Epidermal melanocyte (primary cell): ENCODE measurements at regions not wholly inside any gene's neighbourhood (a gene's known extent, or its start where the extent isn't known, plus 50 kb on each side); places are given as distances from the start of the nearest gene placed in this dataset.
"Not testable (repeated sequence)": the region's sequence is repeated elsewhere in the genome, so short reads cannot be mapped to it uniquely, and the experiment has no call there.

Source experiments
- DNase-seq: peaks from one replicate; pipeline ENCODE4 v3.0.0; 2011; ENCODE audit warnings: low spot score; ENCODE audit not compliant: insufficient read length

DNA sequence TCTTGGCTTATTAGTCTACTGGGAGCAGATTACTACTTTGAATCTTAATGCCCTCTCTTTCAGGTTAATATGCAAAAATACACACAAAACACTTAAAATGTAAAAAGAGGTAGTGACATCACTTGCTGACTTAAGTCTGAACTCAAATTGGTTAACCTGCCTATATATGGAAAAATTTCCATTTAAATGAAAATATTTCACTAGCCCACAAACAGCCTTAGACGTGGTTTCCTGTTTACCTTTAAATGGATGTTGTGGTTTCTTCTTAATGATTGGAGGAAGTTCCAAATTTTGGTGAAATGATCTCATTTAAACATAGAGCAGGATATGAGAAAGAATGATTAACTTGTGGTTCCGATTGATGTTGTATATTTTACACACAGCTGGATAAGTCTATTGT lies 553.7 kb downstream of the CD109 start:
- DNase-seq, result no peak

DNA sequence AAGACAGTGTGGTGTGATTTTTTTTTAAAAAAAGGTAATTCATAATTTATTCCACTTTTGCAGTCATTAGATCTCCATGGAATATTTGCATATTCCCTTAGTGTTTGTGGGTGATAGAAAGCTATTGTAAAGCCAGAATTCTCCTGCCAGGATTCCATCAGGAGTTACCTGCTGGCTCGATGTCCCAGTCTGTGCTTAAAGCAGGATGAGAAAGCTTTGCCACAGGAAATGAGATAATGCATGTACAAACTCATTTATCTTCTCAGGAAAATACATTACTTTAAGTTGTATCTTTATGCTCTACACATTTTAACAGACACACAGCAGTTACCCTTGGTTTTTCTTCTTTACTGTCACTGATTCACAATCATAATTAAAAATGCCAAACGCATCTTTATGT lies 553.0 kb downstream of the CD109 start:
- no peak for DNase-seq

DNA sequence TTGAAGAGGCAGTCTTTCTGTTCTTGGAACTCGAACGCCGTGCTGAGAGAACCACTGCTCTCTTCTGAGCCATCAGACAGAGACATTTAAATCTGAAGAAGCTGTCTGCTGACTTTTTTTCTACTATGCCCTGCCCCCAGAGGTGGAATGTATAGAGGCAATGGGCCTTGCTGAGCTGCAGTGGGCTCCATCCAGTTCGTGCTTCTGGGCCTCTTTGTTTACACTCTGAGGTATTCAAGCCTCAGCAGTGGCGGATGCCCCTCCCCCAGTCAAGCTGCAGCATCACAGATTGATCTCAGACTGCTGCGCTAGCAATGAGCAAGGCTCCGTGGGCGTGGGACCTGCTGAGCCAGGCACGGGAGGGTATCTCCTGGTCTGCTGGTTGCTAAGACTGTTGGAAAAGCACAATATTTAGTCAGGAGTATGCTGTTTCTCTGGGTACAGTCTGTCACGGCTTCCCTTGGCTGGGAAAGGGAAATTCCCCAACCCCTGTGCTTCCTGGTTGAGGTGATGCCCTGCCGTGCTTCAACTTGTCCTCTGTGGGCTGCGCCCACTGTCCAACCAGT lies 526.8 kb downstream of the CD109 start:
- no peak for DNase-seq

DNA sequence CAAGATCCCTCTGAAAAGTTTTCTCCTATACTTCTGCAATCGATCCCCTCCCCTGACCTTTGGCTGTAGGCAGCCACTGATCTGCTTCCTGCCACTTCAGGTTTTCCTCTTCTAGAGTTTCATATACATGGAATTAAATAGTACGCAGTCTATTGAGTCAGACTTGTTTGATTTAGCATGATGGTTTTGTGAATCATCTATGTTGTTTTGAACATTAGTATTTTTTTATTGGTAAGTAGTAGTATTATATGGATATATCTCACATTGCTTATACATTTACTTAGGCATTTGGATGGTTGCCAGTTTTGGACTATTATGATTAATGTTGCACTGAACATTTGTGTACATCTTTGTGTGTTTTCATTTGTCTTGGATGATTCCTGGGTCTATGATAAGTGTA lies 518.0 kb downstream of the CD109 start:
- DNase-seq, result no peak

DNA sequence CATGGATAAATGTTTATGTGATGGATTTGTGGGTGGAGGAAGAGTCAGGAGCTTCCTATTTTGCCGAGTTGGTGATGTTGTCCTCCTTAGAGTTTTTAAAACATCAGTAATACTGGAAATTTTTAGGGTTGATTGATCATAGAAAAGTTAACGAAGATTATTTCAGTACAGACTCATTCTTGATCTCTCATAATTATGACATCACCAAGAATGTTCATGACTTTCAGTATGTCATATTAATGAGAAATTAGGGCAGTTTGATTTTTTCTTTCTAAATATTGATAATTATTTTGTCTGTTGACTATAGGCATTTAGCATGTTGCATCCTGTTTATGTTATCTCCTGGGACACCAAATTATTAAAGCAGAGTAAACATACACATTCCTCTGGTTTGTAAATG lies 512.2 kb downstream of the CD109 start:
- no peak for DNase-seq

DNA sequence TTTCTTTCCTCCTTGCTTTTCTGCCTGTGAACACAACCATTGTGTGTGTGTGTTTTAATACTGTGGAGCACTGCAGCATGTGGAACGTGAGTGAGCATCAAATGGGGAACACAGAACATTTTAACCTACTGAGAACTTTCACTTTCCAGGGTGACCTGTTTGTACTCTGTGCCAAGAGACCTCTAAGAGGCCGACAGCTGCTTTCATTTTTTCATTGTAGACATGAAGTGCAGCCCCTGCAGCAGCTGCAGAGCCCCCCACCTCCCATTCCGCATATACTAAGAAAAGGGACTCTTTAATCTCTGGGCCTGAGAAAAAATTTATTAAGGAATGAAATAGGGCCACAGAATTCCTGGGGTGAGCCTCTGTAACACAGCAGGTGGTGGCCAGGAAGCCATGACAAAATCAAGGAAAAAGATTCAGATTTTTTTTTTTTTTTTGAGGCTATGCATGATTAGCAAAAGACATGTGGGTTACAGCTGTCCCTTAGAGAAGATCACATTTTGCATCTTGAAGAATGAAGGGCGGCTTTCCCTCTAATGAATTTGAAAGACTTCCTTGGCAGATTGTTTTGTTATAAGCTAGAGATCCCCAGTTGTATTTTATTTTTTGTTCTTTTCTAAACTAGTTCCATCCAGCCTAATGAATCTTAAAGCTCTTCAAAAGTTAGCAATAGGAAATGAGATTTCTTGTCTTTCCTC lies 503.4 kb downstream of the CD109 start:
- DNase-seq, result no peak

DNA sequence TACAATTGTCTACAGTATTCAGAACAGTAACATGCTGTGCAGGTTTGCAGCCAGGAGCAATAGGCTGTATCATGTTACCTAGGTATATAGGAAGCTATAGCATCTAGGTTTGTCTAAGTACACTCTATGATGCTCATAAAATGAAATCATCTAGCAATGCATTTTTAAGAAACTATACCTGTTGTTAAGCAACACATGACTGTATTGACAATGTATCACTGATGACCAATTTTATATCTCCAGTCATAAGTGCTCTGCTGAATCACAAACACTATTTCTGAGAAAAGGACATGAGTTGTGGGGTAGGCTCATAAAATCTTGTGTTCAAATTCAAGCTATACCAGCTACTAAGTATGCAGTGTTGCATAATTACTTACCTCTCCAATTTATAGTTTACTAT lies 501.3 kb downstream of the CD109 start:
- DNase-seq, result no peak

DNA sequence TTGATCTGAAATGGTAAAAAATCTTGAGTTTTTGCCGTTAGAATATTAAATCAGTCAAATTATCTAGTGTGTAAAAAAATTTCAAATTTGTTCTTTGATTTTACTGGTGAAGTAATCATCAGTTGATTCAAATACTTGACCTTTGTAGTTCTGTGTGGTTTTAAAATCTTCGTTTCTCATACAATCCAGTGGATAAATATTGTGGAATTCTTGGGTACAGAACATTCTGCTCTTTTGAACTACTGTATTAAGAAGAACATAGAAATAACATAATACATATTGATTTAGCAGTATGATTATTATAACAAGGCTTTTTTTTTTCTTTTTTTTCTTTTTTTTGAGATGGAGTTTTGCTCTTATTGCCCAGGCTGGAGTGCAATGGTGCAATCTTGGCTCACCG lies 491.8 kb downstream of the CD109 start:
- DNase-seq, result no peak

DNA sequence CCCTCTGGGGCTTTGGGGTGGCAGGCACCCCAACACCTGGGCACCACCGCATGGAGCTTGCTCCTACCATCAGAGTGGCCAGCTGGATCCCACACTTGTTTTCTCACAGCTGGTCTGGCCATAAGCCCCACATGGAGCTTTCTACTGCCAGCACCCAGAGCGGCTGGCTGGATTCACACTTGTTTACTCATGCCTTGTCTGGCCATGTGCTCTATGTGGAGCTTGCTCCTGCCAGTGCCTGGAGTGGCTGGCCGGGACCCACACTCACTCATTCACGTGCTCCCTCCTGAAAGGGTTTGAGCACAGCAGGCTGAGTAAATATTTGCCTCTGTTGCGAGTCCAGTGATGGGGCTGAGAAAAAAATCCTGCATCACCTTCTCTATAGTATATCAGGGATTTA lies 487.0 kb downstream of the CD109 start:
- DNase-seq, result no peak

DNA sequence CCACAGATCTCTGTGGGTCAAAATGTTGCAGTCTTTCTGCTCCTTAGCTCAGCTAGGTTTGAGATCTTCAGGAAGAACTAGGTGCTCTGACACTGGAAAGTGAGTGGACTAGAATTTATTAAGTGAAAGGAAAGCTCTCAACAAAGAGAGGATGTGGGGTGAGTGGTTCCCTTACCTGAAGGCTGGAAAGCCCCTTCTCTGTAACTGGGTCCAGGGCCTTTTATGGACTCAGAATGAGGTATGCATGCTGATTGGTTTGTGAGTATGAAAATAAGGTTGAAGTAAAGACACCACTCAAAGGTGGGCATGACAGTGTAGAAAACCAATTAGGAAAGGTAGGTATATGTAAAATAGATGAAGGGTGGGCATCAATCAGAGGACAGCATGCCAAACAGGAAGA lies 485.5 kb downstream of the CD109 start:
- DNase-seq, result no peak

DNA sequence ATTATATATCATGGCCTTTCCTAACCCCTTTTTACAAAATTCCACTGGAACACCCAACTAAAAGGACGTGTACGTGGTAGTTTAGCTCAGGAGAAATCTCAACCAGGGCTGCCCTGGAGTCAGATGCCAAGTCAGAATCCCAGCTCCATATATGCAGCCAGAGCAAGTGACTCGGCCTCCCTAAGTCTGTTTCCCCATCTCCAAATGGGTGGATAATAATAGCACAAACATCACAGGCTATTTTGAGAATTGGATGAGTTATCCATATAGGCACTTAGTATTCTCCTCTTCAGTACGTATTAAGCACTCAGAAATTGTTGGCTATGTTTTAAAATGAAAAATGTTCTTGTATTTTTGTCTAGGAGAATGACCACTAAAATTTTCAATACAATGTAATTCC lies 481.5 kb downstream of the CD109 start:
- no peak for DNase-seq

DNA sequence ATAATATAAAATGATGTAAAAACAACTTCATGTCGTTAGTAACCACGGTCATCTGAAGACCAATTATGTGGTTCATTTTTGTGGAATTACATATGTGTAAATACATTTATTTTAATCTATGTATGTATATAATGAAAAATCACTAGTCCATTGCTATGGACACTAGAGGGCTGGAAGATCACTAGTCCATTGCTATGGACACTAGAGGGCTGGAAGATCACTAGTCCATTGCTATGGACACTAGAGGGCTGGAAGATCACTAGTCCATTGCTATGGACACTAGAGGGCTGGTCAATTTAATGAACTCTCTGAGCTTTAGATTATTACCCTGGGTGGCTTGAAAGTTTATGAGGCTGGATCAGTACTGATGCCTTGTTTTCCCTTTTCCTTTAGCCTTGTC lies 474.5 kb downstream of the CD109 start:
- not testable (repeated sequence) for DNase-seq

DNA sequence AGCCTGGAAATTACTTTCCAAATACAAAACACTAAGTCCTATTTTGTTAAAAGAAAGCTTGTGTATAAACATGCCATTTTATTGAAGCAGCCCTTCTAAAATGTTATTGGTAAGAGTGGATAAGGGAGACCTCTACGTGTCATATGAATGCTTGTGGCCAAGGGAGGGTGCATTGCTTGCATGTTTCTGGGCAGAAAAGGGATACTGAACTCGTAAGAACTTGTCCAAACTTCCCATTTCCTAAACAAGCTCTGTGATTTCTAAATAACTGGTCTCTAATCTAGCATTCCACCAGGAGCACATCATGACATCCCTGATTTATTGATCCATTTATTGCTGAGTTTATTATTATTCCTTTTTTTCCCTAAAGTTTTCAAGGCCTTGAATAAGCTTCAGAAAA lies 474.1 kb downstream of the CD109 start:
- no peak for DNase-seq

DNA sequence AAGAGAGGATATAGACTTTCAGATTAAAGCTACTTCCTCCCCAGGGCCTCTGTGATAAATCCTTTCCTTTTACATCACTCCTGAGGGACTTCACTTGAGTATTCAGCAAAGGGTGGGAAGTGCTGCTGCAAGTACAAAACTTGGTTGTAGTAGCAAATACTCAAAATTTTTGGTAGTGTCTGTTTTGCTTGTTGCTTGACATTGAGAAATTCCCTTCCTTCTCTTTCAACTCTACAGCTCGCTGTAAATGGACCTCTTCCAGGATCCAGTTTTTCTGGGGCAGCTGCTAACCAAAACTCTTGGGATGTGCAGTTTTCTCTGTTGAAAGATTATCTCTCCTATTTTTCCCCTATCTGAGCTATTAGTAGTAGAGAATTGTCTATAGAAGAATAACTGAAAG lies 472.0 kb downstream of the CD109 start:
- no peak for DNase-seq

DNA sequence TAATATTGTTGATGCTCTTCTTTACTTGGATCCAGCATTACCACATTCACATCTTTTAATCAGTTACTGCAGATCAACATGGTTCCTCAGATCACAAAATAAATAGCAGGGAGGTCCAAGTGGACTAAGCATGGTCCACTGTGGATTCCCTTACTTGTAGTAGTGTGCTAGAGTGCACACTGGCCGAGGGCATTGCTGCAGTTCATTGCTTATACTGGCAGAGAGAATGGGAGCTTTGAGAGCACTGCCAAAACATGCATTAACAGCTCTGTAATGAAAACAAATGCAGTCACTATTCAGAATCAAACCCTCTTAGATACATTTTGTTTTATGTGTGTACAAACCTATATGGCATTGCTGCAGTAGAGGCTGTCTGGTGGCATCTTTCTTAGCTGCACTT lies 471.5 kb downstream of the CD109 start:
- DNase-seq, result no peak

DNA sequence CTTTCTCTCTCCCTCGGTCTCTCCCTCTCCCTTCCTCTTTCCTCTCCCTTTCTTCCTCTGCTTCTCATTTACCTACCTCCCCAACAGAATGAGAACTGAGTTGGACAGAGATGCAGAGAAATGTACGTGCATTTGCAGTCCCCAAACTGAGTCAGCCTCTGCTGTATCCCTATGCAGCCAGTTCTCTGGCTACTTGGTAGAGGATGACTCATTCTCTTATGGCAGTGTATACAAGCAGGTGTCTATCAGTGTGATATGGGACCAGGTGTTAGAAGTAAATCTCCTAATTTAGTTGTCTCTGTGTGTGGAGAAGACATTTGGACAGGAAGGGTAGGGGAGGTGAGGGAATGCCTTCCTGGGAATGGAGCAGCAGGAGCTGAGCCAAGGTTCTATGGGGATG lies 470.8 kb downstream of the CD109 start:
- no peak for DNase-seq

DNA sequence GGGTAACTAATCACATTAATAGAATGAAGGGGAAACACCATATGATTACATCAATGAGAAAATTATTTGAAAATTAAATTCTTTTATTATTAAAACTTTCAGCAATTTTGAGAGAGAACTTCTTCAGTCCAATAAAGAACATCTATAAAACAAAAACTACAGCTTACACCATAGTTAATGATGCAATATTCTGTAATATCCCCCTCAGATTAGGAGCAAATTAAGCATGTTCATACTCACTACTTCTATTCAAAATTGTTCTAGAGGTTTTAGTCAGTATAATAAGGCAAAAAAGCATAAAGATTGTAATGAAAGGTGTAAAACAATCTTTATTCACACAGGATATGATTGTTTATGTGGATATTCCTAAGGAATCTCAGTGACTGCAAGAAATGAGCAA lies 465.4 kb downstream of the CD109 start:
- no peak for DNase-seq

DNA sequence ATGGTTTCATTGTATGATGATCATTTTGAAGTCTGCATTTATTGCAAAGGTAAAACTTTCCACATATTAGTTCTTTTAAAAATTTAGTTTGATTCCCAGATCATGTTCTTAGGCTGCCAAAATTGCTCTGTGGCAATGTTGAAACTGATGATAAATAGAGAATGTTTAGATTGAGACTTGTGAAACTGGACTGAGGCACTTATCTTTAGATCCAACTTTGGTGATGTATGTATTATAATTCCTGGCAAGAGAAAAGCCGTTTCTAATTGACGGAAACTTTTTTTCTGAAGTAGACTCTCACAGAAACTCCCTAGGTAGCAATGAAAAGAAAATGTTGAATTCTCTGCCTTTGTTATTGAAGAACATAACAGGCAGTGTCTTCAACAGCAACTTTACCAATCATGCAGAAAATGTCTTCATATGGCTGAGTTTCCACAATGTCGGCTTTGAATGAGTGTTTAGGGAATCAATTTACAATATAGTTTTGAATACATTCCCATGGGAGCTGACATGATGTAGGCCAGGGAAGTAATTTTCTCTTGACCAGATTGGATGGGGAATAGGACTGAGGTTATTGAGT lies 456.2 kb downstream of the CD109 start:
- no peak for DNase-seq

DNA sequence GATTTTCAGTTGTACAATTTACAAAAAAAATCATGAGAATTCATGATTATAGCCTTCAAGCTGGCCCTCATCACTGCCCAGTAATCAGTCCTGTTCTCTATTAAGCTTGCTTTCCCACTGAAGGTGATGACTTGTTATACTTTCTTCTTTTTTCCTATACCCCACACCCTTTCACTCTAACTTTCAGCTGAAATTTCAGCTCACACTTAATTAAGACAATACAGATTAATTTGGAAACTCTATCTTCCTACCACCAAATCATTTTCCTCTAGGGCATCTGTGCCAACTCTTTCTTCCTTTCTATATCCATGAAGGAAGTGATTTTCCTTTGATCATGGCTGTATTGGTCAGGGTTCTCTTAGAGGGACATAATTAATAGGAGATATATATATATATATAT lies 449.9 kb downstream of the CD109 start:
- DNase-seq, result no peak

DNA sequence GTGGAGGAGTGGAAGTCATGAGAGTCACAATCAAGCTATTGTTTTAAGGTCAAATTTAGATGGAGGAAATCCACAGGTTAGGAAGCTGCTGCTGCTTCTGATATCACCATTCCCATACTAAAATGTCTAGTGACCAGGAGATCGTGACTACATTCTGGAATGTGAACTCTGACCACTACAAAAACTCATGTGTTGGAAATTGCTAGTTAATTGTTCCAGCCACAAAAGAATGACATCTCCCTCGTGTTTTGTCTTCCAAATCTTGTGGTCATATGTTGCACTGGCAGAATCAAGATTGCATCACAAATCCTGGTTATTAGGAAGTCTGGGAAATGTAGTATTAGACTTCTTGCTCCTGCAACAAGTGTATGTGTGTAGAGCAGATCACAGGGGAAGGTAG lies 441.9 kb downstream of the CD109 start:
- no peak for DNase-seq

DNA sequence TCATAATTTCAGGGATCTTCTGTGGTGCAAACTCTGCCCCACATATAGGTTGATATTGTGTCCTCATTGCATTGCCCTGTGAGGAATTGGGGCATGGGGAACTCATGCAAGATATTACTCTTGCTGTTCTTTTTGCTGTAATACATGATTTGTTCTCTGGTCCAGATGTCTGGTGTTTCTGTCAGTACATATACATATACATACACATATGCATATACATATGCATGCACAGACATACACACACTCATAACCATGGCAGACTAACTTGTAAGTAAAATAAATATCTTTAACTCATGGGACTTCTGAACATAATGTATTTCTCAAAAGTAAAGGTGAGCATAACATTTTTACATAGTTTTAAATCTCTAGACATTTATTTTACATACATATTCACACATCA lies 438.3 kb downstream of the CD109 start:
- no peak for DNase-seq

DNA sequence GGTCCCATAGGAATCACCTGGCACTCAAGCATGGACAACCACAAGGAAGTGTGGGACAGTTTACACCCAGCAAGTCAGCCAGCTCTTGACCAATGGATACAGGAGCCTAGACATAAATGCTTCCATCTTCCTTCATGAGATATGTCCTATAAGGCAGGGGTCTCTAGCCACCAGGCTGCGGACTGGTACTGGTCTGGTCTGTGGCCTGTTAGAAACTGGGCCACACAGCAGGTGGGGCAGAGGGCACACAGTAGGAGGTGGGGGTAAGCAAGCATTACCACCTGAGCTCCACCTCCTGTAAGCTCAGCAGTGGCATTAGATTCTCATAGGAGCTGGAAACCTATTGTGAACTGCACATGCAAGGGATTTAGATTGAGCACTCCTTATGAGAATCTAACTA lies 437.1 kb downstream of the CD109 start:
- DNase-seq, result no peak

DNA sequence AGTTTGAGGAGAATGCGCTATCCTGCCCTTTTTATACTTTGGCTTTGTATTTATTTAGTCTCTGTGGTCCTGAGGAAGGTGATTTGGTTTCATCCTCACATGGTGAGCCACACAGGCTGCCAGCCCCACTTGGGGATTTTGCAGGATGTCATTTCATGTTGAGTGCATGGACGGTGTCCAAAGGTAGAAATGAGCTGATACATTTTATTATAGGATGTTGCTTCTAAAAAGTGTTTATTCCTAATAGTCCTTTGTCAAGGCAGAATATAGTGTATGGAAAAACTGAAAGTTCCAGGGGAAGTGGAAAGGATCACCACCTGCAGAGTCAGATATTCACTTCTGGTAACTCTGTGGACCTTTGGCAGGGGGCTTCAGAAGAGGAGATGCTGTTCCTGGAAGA lies 434.6 kb downstream of the CD109 start:
- no peak for DNase-seq
